MV-4-11 (cell line): ENCODE measurements at regions not wholly inside any gene's neighbourhood (a gene's known extent, or its start where the extent isn't known, plus 50 kb on each side); places are given as distances from the start of the nearest gene placed in this dataset.

ENCODE experiments used
- DNase-seq: peaks from one replicate; lab custom pipeline; 2025; lab: John Stamatoyannopoulos, UW

GRCh38 chr2:100765481-100765880 lies 54.5 kb upstream of the NPAS2 start:
- DNase-seq = no peak

DNA sequence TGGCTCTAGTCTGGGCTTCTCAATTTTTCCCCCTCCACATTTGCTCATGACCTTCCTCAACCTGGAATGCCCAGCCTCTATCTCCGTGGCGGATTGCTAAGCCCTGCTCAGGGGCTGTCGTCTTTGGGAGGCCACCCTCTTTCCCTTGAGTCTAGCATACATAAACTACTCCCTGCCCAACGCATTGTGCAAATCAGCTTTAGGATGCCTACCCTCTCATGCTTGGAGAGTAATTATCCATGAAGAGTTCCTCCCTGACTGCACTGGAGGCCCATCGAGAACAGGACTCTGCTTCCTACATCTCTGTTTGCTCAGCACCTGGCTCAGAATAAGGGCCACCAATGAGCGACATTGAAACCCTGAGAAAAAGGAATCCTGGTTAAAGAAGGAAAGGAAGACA lies 53.7 kb upstream of the NPAS2 start:
- no peak for DNase-seq

GRCh38 chr2:100766806-100767205 lies 53.1 kb upstream of the NPAS2 start:
- no peak for DNase-seq

- DNase-seq = no peak
Measured at GRCh38 chr2:100767224-100767653, 52.7 kb upstream of the NPAS2 start.

DNA sequence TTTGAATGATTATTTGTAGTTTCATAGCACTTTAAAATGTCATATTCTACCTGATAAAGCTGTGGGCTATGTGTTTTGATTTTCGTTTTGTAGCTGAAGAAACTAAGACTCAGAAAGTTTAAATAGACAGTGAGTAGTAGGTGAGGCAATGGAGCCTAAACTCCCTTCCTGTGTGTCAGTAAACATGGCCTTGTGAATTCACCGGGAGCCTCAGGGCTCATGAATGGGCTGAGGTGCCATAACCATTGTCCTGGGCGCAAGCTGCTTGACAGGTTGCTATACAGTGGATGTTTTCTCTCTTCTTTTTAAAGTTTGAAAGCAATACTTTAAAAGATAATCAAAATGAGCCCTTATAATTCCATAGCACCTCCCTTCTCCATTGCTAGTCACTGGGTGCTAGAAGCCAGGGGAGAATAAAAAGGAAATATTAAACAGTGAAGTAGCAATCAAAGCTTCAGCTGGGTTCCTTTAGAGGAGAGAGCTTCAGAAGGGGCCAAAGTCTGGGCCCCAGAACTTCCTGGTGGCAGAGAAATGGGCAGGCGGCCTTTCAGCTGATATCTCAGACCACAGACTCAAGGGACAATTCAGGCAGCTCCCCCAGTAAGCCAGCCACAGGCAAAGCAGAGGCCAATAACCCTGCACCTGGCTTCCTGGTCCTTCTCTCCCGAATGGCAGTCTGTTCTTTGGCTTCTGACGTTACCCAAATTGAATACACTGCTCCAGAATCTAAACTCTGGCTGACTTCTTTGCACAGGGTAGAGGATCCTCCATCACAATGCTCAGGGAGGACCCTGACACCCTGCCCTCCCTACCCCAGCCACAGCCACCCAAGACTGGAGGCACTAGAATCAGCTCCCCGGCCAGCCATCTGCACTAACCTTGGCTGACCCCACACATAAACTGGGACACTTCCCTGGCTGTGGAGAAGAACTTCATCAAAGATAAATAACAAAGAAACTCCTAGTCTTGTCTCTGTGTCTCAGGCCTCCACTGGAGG lies 51.8 kb upstream of the NPAS2 start:
- DNase-seq = no peak
